Epithelial cell of prostate (primary cell): ENCODE measurements at regions not wholly inside any gene's neighbourhood (a gene's known extent, or its start where the extent isn't known, plus 50 kb on each side); places are given as distances from the start of the nearest gene placed in this dataset.
"Not testable (repeated sequence)": the region's sequence is repeated elsewhere in the genome, so short reads cannot be mapped to it uniquely, and the experiment has no call there.

Source experiments
- DNase-seq: peaks from one replicate; pipeline ENCODE4 v3.0.0-alpha.2; 2011; ENCODE audit warnings: low read depth, low spot score
- H3K27ac ChIP-seq: fragments of 450-650 bp; 2 replicates; pipeline ENCODE4 v1.5.1; 2017; ENCODE audit warnings: mild to moderate bottlenecking

- DNase-seq = no peak
- H3K27ac ChIP-seq = no peak overlapping the region
Measured at GRCh38 chr5:143641549-143642355, 170.2 kb upstream of the HMHB1 start.

DNA sequence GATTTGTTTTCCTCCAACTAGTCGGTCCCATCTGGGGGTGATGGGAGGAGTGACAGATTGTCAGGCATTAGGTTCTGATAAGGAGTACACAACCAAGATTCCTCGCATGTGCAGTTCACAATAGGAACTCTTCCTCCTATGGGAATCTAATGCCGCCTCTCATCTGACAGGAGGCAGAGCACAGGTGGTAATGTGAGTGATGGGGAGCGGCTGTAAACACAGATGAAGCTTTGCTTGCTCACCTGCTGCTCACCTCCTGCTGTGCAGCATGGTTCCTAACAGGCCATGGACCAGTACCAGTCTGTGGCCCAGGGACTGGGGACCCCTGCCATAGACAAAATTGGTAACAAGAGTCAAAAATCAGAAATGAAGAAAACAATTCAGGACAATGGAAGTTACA lies 173.3 kb upstream of the HMHB1 start:
- no peak overlapping the region for H3K27ac ChIP-seq
- DNase-seq = no peak

DNA sequence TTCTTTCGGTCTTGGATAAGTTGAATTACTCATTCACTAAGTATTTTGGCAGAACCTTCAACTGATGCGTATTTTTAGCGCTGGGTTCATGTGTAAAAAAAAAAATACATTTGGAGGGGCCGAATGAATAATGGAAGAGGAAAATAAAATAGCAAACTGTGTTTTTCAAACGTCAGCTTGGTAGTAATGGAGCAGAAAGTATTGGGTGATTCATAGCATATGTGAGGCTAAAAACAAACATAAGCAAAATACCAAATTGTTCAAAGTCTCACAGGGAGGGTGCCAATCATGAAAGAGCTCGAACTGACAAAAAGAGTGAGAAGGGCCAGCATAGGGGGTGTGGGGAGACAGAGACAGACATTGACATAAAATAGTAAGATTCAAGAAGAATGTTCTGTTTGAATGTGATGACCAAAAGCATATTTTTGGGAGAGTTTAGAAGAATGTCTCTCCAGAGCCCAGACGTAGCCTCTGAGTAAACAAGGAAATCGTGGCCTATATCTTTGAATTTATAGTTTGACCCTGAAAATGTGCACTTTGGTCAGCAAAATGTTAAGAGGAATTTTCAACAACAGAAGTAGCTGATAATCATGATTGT lies 174.9 kb upstream of the HMHB1 start:
- H3K27ac ChIP-seq = no peak overlapping the region
- DNase-seq = no peak

GRCh38 chr5:143635888-143636287 lies 176.1 kb upstream of the HMHB1 start:
- H3K27ac ChIP-seq = no peak overlapping the region
- DNase-seq = no peak

DNA sequence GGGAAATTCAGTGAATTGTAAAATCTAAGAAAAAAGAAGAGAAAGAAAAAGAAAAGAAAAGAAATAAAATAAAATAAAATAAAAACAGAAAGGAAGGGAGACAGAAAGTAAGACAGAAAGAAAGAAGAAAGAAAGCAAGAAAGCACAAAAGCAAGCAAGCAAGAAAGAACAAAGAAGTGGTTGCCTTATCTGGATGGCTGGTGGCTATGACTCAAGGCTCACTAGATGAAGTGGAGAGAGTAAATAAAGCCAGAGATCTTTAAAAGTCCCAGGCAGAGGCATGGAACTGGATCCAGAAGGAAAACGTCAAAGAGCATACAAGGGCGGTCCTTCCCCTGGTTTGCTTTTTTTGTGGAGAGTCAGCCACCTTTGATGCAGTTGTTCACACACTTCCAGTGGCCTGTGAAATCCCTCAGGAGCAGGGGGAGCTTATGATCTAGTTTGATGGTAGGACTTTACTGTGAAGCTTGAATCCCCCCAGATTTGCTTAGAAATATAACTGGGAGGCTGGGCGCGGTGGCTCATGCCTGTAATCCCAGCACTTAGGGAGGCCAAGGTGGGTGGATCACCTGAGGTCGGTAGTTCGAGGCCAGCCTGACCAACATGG lies 176.7 kb upstream of the HMHB1 start:
- no peak for DNase-seq
- no peak overlapping the region for H3K27ac ChIP-seq

DNA sequence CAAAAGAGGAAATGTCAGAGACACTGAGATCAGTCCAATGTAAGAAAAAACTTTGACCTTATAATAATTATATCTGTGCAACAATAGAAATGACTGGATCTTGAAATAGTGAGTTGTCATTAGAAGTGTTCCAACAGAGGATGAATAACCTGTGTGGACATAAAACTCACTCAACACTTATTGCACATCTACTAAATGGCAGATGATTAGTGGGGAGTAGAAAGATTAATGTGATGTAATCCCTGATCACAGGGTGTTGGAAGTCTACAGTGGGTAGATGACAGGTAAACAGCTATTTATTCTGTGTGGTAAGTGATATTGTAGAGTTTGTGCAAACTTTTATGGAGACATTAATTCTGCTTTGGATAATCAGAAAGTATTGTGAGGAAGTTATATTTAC lies 177.3 kb upstream of the HMHB1 start:
- DNase-seq = no peak
- H3K27ac ChIP-seq = no peak overlapping the region

- H3K27ac ChIP-seq = peak overlapping the region; percentile 67
- DNase-seq = no peak
Measured at GRCh38 chr5:143629871-143630659, 181.9 kb upstream of the HMHB1 start.

DNA sequence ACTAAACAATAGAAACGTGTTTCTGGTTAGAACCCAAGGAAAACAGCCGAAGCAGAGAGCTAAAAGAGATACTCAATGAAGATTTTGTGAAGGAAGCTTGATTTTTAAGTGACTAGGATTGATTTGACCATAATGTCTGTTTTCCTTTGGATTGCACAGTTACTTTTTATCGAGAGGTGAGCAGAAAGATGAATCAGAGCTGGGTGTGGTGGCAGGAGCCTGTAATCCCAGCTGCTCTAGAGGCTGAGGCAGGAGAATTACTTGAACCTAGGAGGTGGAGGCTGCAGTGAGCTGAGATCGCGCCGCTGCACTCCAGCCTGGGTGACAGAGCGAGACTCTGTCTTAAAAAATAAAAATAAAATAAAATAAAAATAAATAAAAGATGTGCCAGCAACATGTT lies 186.9 kb upstream of the HMHB1 start:
- not testable (repeated sequence) for H3K27ac ChIP-seq, DNase-seq

- DNase-seq = no peak
- H3K27ac ChIP-seq = no peak overlapping the region
Measured at GRCh38 chr5:143624465-143624864, 187.5 kb upstream of the HMHB1 start.

DNA sequence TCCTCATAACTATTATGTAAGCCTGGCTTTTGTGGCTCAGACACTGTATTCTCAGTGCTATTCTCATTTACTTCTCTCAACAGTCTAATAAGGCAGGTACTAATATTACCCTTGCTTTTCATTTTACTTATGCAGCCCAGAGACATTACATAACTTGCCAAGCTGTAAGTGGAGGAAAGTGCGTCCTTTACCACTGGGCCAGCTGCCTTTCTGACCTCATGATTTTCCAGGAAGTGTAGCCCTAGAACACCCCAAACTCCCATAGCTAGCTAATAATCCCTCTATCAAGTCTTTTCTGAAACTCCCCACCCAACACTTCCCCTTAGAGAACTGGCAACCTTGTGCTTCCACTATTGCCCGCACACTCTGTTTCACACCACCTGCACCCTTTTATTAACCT lies 192.9 kb upstream of the HMHB1 start:
- H3K27ac ChIP-seq = no peak overlapping the region
- no peak for DNase-seq

GRCh38 chr5:143618141-143618540 lies 193.8 kb upstream of the HMHB1 start:
- DNase-seq = no peak
- H3K27ac ChIP-seq = no peak overlapping the region

- DNase-seq = no peak
- no peak overlapping the region for H3K27ac ChIP-seq
Measured at GRCh38 chr5:143614831-143615230, 197.1 kb upstream of the HMHB1 start.

DNA sequence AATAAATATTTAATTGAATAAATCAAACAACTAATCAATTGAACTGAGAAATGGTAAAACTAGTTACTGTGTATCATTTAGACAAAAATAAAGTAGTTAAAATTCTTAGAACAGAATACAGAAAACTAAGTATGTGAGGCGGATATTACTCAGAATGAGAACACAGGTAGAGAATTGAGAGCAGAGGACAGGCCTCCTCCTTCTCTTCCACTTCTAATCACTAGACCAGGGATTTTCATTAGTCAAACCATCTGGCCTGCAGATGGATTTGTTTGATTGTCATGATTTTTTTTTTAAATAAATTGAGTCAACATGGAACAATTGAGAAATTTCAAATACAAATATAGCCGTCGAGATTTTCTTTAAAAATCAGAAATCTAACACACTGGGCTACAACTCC lies 198.6 kb upstream of the HMHB1 start:
- DNase-seq = no peak

DNA sequence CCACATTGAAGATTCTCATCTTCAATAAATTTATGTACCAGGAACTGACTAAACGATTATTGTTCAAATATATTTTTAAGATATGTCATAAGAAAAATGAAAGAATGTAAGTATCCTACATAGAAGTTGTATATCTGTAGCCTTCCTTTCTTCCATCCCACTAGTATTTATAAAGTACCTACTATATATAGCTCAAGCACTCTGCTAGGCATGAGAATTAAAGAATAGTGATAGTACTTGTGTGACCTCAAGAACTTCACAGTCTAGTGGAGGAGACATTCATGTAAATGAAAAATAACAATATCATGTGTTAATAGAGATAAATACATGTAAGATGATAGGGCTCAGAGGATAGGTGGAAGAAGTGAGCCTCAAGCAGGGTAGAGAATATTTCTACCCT lies 201.0 kb upstream of the HMHB1 start:
- no peak overlapping the region for H3K27ac ChIP-seq
- DNase-seq = no peak

More for the DNA sequence above, 198.6 kb upstream of the HMHB1 start:
- no peak overlapping the region for H3K27ac ChIP-seq

DNA sequence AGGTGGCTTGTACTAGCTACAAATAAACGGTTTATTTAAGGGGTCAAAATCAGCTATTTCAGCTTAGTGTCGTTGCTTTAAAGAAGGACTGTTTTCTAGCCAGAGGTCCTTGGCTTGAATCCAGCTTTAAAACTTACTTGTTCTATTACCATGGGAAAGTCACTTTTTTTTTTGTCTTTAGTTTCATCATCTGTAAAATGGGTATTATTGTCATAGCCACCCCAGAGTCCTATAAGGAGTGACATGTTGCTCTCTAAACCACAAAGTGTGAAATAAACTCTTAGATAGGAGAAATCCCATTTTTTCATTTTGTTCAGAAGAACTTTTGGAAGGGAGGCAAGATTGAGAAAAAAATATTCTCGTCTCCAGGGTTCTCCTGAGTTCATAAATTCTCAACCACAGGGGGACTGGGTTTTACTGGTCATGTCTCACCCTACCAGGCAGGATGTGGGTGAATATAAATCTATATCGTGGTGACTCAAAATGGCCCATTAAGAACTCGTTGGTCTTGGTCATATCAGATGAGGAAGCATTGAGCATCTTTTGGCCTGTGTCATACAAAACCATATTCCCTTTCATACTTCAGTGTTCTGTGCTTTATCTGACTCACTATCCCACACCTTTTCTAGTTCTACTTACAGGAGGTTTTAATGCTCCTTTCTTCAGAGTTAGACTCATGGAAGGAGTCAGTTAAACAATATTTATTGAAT lies 202.7 kb upstream of the NR3C1 start:
- H3K27ac ChIP-seq = no peak overlapping the region
- peak; percentile 54 for DNase-seq

DNA sequence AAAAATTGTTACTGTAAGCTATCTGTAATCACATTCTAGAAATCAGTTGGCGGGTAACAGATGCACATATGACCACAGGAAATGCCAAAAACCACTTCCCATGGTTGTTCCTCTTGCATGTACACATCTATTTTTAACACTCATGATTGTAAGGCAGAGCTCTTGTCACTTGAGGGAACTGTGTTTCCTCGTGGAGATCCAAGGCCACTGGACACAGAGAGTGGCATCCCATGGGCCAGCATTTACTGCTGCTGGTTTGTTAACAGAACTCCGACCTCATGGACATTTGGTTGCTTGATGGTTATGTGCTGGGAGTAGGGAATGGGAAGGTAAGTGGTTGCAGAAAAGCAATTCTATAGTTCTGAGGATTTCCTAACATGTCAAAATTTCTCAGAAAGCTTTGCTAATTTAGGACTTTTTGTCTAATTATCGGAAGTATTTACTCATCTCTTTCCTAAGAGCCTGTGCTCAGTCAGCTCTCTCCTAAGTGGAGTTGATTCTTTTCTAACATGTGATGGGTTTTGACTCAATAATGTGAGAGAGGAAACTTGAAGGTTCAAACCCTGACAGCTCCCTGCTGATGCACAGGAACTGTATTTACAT lies 202.0 kb upstream of the NR3C1 start:
- DNase-seq = no peak
- no peak overlapping the region for H3K27ac ChIP-seq

DNA sequence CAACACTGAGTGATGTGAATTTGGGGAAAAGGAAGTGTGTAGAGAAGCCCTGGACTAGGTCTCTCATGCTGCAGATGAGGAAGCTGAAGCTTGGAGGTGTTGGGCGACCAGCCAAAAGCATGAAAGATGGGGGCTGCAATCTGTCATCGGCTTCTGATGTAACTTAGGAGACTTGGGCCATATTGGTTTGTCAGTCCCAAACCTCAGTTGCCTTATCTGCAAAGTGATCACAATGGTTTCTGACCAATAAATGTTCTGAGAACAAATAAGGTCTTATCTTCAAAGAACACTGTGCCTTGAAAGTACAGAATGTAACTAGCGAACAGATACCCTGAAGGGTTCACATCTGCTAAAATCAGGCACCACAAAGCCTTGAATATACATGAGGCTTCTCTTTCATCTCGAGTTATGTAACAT lies 198.4 kb upstream of the NR3C1 start:
- no peak for DNase-seq

DNA sequence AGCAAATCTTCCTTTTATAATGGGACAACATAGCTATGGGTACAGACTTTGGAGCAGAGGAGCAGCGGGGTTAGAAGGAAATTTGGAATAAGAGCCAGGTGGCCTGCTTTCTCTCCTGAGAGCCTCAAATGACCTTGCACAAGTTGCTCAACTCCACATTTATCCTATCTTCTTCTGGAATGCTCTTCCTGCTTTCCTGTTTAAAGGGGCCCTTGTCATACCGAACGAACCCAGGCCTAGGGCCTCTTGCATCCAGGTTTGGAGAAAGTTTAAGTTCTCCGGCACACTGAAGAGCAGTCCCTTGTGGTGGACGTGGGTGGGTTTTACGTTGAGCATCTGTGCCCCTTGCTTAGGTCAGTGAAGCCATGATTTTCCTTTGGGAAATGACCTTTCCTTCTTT lies 197.9 kb upstream of the NR3C1 start:
- no peak for DNase-seq
- H3K27ac ChIP-seq = no peak overlapping the region

More for the DNA sequence above, 198.4 kb upstream of the NR3C1 start:
- no peak overlapping the region for H3K27ac ChIP-seq

GRCh38 chr5:143600396-143601075 lies 197.1 kb upstream of the NR3C1 start:
- no peak for DNase-seq
- no peak overlapping the region for H3K27ac ChIP-seq
